GM21390 (cell line): ENCODE measurements at regions not wholly inside any gene's neighbourhood (a gene's known extent, or its start where the extent isn't known, plus 50 kb on each side); places are given as distances from the start of the nearest gene placed in this dataset.
A peak's percentile ranks its signal among the peaks of the same experiment; 100 is the strongest.
"Not testable (repeated sequence)": the region's sequence is repeated elsewhere in the genome, so short reads cannot be mapped to it uniquely, and the experiment has no call there.

Experiments used
- ATAC-seq: cut with Tn5 transposase; IDR thresholded peaks from one replicate; pipeline ENCODE4 v1.9.1; 2021; ENCODE audit not compliant: unreplicated experiment

DNA sequence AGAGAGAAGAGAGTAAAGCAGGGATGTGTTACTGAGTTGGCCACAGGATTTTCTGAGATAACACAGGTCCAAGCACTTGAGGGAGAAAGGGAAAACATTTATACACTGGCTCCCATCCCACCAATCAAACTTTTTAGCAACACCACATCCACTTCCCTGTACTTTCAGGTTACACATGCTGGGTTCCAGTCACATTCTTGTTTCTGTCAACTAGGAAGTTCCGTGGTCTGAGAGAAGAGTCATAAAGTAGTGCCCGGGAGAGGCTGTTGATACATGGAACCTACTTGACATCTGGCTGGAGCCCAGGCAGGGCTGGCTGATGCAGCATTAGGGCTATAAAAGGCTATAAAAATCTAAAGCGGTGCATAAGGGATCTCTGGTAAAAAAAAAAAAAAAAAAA lies 473.9 kb upstream of the COX7C start:
- ATAC-seq, result no peak

GRCh38 chr5:86152988-86153560 lies 464.7 kb upstream of the COX7C start:
- ATAC-seq, result no peak

DNA sequence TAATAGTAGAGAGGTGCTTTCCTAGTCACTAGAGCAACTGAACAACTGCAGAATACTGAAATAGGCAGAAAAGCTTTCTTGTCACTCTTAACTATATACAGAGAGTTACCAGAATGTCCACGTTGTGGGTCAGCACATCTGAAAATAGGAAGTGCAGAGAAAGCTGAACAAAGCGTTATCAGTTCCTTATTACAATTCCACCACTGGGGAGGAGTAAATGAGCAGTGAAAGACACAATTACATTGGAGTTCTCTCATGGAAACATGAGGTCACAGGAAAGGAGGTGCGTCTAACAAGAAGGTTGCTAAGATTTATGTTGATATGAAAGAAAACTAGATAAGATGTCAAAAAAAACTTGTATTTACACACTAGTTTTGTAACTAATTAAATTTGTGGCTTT lies 461.9 kb upstream of the COX7C start:
- no peak for ATAC-seq

- ATAC-seq, result no peak
Measured at GRCh38 chr5:86170194-86170593, 447.5 kb upstream of the COX7C start.

DNA sequence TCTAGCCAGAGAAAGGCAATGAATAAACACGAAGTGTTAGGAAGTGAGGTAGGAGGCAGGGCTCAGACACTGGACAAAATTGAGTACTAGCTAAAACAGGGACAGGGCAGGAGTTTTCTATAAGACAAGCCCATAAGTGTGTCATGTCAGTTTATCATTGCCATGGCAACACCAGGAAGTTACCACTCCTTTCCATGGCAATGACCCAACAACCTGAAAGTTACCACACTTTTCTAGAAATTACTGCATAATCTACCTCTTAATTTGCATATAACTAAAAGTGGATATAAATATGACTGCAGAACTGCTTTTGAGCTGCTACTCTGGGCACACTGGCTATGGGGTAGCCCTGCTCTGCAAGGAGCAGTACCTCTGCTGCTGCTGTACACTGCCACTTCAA lies 442.5 kb upstream of the COX7C start:
- ATAC-seq, result peak; percentile 94

- no peak for ATAC-seq
Measured at GRCh38 chr5:86199287-86199686, 418.5 kb upstream of the COX7C start.

GRCh38 chr5:86228147-86228546 lies 389.6 kb upstream of the COX7C start:
- ATAC-seq, result no peak

GRCh38 chr5:86232246-86232645 lies 385.5 kb upstream of the COX7C start:
- ATAC-seq, result no peak

- ATAC-seq, result no peak
Measured at GRCh38 chr5:86244153-86244552, 373.6 kb upstream of the COX7C start.

- no peak for ATAC-seq
Measured at GRCh38 chr5:86257871-86258270, 359.9 kb upstream of the COX7C start.

GRCh38 chr5:86284400-86285190 lies 333.1 kb upstream of the COX7C start:
- ATAC-seq, result not testable (repeated sequence)

- ATAC-seq, result not testable (repeated sequence)
Measured at GRCh38 chr5:86287437-86287836, 330.3 kb upstream of the COX7C start.

DNA sequence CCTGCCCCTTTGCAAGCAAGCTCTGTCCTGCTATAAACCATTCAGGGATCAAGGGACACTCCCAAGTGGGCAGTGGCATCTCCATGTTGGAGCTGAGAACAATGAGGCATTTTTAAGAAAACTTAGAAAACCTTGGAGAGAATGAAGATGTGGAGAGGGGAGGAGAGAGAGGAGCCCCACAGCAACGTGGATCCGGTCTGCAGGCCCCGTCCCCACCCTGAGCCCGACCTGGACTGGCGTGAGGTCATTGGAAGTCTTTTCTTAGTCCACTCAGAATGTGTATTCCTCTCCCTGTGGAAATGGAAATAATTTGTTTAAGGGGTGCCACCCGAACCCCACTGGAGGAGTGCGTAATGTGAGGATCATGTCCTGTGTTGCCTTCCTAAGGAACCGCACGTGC lies 328.0 kb upstream of the COX7C start:
- ATAC-seq, result not testable (repeated sequence)

GRCh38 chr5:86292811-86293210 lies 324.9 kb upstream of the COX7C start:
- not testable (repeated sequence) for ATAC-seq

DNA sequence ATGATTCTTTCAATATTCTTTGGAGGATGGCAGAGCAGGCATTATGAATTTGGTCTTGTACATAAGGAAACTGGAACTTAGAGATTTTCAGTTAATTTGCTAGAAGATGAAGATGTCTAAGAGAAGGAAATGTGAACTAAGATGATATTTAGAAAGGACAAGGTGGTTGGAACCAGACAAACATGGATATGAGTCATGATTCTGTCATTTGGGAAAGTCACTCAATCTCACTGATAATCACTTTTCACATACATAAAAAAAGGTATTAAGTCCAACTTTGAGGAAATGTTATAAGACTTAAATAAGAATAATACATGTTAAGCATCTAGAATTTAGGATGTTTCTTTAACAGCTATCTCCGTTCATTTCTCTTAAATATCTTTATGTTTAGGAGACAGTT lies 315.1 kb upstream of the COX7C start:
- ATAC-seq, result not testable (repeated sequence)

DNA sequence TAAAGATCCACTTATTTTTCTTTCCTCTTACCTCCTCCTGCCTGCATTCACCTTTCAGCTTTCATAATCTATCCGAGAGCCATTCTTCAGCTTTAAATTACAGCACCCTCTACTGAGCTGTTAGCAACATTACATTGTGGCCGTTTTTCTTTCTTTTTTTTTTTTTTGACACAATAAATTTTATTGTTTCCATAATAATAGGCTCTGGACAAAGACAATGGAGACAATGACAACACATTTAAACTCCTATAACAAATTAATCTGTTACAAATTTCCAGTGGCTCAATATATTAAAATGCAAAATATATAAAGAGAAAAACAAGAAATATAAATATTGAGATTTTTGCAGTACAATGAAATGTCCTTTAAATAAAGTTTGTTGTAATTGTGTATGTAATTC lies 312.7 kb upstream of the COX7C start:
- ATAC-seq, result peak; percentile 80

DNA sequence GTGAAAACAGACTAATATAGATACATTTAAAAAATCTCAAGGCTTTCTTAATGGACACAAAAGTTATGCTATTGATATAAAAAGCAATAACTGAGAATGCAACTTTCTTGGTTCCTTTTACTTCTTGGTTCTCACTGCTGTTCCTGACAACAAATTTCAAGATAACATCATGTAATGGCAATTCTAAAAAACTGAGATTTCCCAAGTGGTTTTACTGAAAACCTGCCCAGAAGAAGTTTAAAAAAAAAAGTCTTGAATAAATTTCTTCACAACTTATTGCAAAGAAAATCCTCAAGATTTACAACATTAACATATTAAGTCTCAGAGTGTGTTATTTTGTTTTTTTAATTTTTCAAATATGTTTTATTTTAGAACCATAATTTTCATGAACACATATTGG lies 302.8 kb upstream of the COX7C start:
- no peak for ATAC-seq

DNA sequence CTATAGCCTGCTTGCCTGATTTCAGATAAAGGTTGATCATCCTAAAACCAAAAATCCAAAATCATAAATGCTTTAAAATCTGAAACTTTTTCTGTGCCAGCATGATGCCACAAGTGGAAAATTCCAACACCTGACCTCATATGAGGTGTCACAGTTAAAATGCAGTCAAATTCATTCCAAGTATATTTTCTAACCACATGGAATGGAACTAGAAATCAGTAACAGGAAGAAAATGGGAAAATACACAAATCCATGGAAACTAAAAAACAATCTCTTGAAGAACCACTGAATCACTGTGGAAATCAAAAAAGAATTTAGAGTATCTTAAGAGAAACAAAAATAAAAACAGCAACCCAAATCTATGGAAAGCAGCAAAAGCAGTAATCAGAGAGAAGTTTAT lies 297.5 kb upstream of the COX7C start:
- no peak for ATAC-seq

DNA sequence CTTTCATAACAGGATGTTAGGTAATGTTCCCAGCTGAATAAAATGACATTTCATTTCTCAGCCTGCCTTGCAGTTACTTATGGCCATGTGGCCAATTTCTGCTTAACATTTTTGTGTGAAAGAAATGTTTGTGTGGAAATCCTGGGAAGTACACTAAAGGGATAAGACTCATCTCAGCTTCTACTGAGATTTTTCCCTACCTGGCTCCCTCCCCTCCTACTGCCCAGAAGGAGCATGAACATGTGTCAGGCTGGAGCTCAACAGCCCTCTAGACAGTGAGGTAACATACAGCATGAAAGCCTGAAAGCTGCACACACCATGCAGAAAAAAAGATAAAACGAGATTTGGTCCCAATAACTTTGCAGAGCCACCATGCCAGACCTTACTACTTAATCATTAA lies 288.4 kb upstream of the COX7C start:
- no peak for ATAC-seq

DNA sequence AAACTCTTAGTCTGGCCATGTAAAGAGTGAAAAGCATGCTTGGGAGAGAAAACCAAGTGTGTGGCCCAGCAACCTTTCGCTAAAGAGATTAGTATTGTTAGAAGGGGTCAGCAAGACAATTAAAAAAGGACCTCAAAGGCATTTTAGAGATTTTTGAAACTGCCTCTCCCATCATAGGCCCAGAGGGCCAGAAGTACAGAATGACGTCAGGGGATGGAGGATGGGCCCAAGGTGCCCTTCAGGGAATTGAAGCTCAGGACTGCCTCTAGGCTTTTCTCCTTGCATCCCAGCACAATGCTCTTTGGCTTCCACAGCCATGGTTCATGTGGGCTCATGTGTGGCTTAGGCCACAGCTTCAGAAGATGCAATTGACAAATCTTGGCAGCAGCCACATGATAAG lies 287.0 kb upstream of the COX7C start:
- no peak for ATAC-seq

- ATAC-seq, result no peak
Measured at GRCh38 chr5:86332851-86333250, 284.9 kb upstream of the COX7C start.

DNA sequence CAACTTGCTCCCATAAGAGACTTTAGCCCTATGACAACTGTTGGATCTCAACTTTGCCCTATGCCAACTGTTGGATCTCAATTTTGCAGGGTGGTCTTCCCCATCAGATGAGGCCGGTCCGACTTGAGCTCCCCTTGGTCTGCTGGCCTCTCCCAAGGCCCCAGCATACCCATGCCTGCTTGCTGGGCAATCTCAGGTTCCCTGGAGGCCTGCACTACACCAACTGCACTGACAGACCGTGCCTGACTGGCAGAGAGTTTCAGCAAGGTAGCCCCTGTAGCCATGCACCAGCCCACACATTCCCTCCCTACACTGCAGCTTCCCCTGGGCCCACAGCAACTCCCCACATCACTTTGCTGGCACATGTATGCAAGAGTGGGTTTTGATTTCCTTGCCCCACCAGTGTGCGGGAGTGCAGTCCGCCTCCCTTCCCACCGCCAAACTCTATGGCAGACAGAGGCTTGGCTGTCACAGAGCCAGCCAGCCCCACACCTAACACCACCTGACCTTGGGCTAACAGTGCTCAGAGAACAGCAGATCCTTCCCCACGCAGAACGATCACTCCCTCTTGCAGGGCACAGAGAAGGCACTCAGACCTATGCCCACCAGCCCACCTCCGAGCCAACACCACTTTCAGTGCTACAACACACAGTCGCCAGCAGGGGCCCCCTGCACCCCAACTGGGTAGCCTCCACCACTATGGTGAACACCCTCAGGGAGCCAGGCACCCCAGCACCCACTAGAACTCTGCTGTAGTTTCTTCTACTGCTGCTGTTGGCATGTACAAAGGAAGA lies 279.9 kb upstream of the COX7C start:
- ATAC-seq, result no peak
